ENCODE measurements at regions not wholly inside any gene's neighbourhood (a gene's known extent, or its start where the extent isn't known, plus 50 kb on each side); places are given as distances from the start of the nearest gene placed in this dataset.

DNA sequence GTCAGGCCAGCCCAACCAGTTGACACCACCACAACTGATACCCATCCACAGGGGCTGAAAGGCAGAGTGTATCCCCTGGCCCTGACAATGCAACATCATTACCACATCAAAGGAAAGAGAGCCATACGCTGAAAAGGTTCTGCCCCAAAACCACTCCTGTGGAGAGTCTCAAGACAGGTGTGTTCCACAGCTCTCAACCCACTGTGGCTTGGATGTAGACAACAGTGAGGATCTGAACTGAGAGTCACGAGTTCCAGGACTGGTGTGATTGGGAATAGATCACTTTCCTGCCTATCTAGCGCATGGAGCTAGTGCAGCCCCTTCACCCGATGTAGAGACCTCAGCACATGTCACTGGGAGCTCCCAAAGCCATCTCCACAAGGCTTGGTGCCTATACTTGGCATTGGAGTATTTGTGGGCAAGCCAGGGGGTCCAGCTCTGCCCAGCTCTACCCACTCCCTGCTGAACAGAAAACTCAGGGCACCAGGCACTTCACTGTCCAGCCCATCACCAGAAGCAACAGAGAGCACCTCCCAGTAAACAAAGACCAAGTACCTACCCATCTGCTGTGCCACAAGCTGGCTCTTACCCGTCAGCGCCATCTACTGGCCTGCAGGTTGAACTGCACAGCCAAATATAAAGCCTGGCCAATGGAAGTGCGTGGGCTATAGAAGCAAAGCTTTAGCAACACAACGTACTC is 579.5 kb downstream of the UQCRFS1 start:
- Histone ChIP-seq H3K9ac (replicated peaks; ENCODE audit: extremely low read depth, insufficient read depth, low read length) (no peak overlapping the region), H3K4me3 (replicated peaks in 1 of 3; ENCODE audit: insufficient read depth in 1 of 3, low read depth in 1 of 3, low read length in 3 of 3) (no peak overlapping the region), H4K20me1 (replicated peaks; ENCODE audit: control insufficient read depth, extremely low read depth, insufficient read depth, low read length) (no peaks in the 10 kb centered on the region), H3K4me1 (ENCODE audit: control insufficient read depth, extremely low read depth, insufficient read depth, low read length) (no peaks in the 10 kb centered on the region), H3K9me1 (replicated peaks; ENCODE audit: control insufficient read depth, extremely low read depth, insufficient read depth, low read length) (no peaks in the 10 kb centered on the region), H3K79me2 (ENCODE audit: control insufficient read depth, insufficient read depth, low read length) (no peaks in the 10 kb centered on the region), H3K27me3 (ENCODE audit: control insufficient read depth in 2 of 2, insufficient read depth in 2 of 2, low read length in 2 of 2) (no peaks in the 10 kb centered on the region), H3K4me2 (ENCODE audit: insufficient read depth, low read length) (no peak overlapping the region), H2AFZ (ENCODE audit: low read depth, low read length) (no peak overlapping the region), H3K9me3 (replicated peaks; ENCODE audit: control insufficient read depth, insufficient read depth, low read length) (no peaks in the 10 kb centered on the region), H3K36me3 (ENCODE audit: control insufficient read depth in 2 of 2, extremely low read depth in 1 of 2, insufficient read depth in 2 of 2, low read length in 2 of 2) (no peaks in the 10 kb centered on the region), H3K27ac (ENCODE audit: insufficient read depth, low read depth, low read length) (no peak overlapping the region)
- FAIRE-seq (no peak), DNase-seq (ENCODE audit: low read depth, low spot score) (no peak)
- ChIA-PET CTCF (no interaction called here), POLR2A (no interaction called here)
- dilution Hi-C loops (cut with MboI; ENCODE audit: extremely low pct_ligation_motif_present, low sequenced_read_pairs) (no loop called here), intact Hi-C loops (cut with micrococcal nuclease) (no loop called here)
- no peak for TF ChIP-seq MYC (IDR thresholded peaks at IDR 0.05; ENCODE audit: low read depth, low read length)
- TF ChIP-seq FOS (IDR thresholded peaks at IDR 0.05; ENCODE audit: borderline replicate concordance, insufficient read depth, low read length) = no peak
- TF ChIP-seq POLR2A (IDR thresholded peaks at IDR 0.05; ENCODE audit: low read depth, low read length) = no peak
- TF ChIP-seq JUN (IDR thresholded peaks at IDR 0.05; ENCODE audit: borderline replicate concordance, insufficient read depth, insufficient read length, low read depth) = no peak
- no peak for TF ChIP-seq POLR2AphosphoS5 (IDR thresholded peaks at IDR 0.05; ENCODE audit: insufficient read depth, low read depth, low read length)
- TF ChIP-seq, protein P1, sequence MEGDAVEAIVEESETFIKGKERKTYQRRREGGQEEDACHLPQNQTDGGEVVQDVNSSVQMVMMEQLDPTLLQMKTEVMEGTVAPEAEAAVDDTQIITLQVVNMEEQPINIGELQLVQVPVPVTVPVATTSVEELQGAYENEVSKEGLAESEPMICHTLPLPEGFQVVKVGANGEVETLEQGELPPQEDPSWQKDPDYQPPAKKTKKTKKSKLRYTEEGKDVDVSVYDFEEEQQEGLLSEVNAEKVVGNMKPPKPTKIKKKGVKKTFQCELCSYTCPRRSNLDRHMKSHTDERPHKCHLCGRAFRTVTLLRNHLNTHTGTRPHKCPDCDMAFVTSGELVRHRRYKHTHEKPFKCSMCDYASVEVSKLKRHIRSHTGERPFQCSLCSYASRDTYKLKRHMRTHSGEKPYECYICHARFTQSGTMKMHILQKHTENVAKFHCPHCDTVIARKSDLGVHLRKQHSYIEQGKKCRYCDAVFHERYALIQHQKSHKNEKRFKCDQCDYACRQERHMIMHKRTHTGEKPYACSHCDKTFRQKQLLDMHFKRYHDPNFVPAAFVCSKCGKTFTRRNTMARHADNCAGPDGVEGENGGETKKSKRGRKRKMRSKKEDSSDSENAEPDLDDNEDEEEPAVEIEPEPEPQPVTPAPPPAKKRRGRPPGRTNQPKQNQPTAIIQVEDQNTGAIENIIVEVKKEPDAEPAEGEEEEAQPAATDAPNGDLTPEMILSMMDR (IDR thresholded peaks at IDR 0.05; ENCODE audit: extremely low read depth in 1 of 2, insufficient read depth in 1 of 2, low read depth in 1 of 2, low read length in 2 of 2) = peak; percentile 40 to 56
- TF ChIP-seq GATA2 (IDR thresholded peaks at IDR 0.05; ENCODE audit: insufficient read depth, insufficient read length, low read depth, low read length) = no peak
- BruUV-seq (replicated peaks) = no TSS peak

Measured in endothelial cell of umbilical vein (primary cell).